Right lobe of liver (tissue), 6 donors: ENCODE measurements at regions not wholly inside any gene's neighbourhood (a gene's known extent, or its start where the extent isn't known, plus 50 kb on each side); places are given as distances from the start of the nearest gene placed in this dataset.

ENCODE experiments used
- ATAC-seq, 4 donors: fragments of 200-7000 bp; cut with Tn5 transposase; one replicate each; pipeline ENCODE4 v1.9.1; 2020; ENCODE audit warnings: mild to moderate bottlenecking in 4 of 4, moderate library complexity in 4 of 4
- DNase-seq, 3 donors: peaks; one replicate each; pipeline ENCODE4 v3.0.0-alpha.2; 2020
- H3K27ac ChIP-seq, 3 donors: fragments of 200-600 bp; one replicate each; pipeline ENCODE4 v1.8.0; 2022
- H3K27me3 ChIP-seq, 2 donors: fragments of 200-600 bp; one replicate each; pipeline ENCODE4 v1.8.0; 2022
- H3K36me3 ChIP-seq, 4 donors: fragments of 200-600 bp; sonication (generic) in 1 of 4; one replicate each; pipeline versions ENCODE4 v1.5.1 to v1.8.0; 2017 to 2022; ENCODE audit warnings: control low read depth in 1 of 4
- H3K4me1 ChIP-seq, 4 donors: fragments of 200-600 bp; sonication (generic) in 1 of 4; one replicate each; pipeline versions ENCODE4 v1.5.1 to v1.8.0; 2017 to 2022; ENCODE audit warnings: control low read depth in 1 of 4
- H3K4me3 ChIP-seq, 3 donors: fragments of 200-600 bp; one replicate each; pipeline ENCODE4 v1.8.0; 2022
- H3K9me3 ChIP-seq, 4 donors: fragments of 200-600 bp; sonication (generic) in 1 of 4; one replicate each; pipeline versions ENCODE4 v1.5.1 to v1.8.0; 2017 to 2022; ENCODE audit warnings: control low read depth in 1 of 4
- POLR2A ChIP-seq: fragments of 450-650 bp; IDR thresholded peaks from one replicate; pipeline ENCODE4 v1.6.1; 2017; ENCODE audit warnings: antibody characterized with exemption, mild to moderate bottlenecking
- WGBS: methylation state at CpG from one replicate; pipeline ENCODE4 v1.1.6; 2018; ENCODE audit warnings: low coverage, low lambda C conversion rate; ENCODE audit not compliant: insufficient coverage; ENCODE audit errors: missing lambda C conversion rate; 5-methylcytosine and 5-hydroxymethylcytosine counted together
- intact Hi-C, 2 donors: fragments of 100-400 bp; cut with DNase I; formaldehyde crosslinking; loops; one replicate each; pipeline versions ENCODE4 v1.11.2 to v1.14.1; 2022
- TF ChIP-seq, protein P1 (sequence below), 4 donors: fragments of 200-600 bp in 3 of 4; fragments of 450-650 bp in 1 of 4; IDR thresholded peaks; one replicate each; pipeline versions ENCODE4 v1.5.1 to v1.8.0; 2016 to 2022; ENCODE audit warnings: antibody characterized with exemption in 4 of 4, mild to moderate bottlenecking in 2 of 4
- donor health status: DM: no; HTN: yes; CAD: no.
- donor health status: DM: no; HTN: no; CAD: no.
- donor health status: DM: no; HTN: no; CAD: no.
- donor health status: DM: no; HTN: yes; CAD: no.
- donor health status: DM: no; HTN: yes; CAD: no.

DNA sequence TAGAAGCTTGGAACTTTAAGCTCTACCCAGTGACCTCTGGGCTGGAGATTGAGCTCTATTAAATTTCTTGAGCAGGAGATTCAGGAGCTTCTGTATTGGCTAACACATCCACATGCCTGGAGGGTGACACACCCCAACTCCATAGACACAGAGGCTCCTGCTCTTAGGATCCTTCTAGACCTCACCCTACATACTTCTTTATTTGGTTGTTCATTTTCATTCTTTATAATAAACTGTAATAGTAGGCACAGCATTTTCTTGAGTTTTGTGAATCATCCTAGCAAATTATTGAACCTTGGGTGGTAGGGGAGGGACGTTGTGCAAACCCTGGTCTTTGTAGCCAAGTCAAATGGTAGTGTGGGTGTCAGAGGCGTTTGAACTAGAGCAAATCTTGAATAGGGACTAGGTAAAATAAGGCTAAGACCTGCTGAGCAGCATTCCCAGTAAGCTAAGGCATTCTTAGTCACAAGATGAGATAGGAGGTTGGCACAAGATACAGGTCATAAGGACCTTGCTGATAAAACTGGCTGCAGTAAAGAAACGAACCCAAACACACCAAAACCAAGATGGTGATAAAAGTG lies 323.8 kb upstream of the GALNT5 start:
- Histone ChIP-seq H3K4me1 (no peaks in the 10 kb centered on the region), H3K27me3 (no peaks in the 10 kb centered on the region), H3K27ac (no peak overlapping the region), H3K4me3 (no peak overlapping the region), H3K36me3 (no peaks in the 10 kb centered on the region), H3K9me3 (no peaks in the 10 kb centered on the region)
- no peak for DNase-seq
- intact Hi-C loops: no loop called here
- WGBS: 6% methylated on average over 3 of the region's 3 CpGs
- TF ChIP-seq, protein P1, sequence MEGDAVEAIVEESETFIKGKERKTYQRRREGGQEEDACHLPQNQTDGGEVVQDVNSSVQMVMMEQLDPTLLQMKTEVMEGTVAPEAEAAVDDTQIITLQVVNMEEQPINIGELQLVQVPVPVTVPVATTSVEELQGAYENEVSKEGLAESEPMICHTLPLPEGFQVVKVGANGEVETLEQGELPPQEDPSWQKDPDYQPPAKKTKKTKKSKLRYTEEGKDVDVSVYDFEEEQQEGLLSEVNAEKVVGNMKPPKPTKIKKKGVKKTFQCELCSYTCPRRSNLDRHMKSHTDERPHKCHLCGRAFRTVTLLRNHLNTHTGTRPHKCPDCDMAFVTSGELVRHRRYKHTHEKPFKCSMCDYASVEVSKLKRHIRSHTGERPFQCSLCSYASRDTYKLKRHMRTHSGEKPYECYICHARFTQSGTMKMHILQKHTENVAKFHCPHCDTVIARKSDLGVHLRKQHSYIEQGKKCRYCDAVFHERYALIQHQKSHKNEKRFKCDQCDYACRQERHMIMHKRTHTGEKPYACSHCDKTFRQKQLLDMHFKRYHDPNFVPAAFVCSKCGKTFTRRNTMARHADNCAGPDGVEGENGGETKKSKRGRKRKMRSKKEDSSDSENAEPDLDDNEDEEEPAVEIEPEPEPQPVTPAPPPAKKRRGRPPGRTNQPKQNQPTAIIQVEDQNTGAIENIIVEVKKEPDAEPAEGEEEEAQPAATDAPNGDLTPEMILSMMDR (IDR thresholded peaks at IDR 0.05): no peak
- TF ChIP-seq POLR2A: no peak
- ATAC-seq: no peak

DNA sequence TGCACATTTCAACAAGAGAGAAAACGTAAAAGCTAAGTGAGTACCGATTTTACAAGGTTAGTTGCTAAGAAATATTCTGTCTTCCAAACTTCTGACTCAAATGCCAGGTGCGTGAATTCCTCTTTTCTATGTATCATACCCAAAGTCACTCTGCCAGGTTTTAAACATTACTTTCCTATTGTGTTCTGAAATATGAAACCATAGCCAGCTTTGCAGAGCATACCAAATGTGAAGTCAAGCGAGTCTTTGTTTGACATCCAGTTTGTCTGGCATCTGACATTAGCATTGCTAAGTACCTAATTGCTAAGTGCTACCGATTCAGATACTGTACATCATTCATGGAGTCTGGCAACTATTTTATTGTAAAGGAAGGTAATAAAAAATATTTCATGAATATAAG lies 321.9 kb upstream of the GALNT5 start:
- H3K27me3 ChIP-seq: no peaks in the 10 kb centered on the region
- 68% methylated on average over 5 of the region's 5 CpGs for WGBS
- no peaks in the 10 kb centered on the region for H3K4me1 ChIP-seq
- no peaks in the 10 kb centered on the region for H3K9me3 ChIP-seq
- intact Hi-C loops: no loop called here
- ATAC-seq: no peak
- no peak overlapping the region for H3K27ac ChIP-seq
- TF ChIP-seq, protein P1 (IDR thresholded peaks at IDR 0.05): no peak
- TF ChIP-seq POLR2A: no peak
- DNase-seq: no peak
- H3K36me3 ChIP-seq: no peaks in the 10 kb centered on the region
- H3K4me3 ChIP-seq: no peak overlapping the region

DNA sequence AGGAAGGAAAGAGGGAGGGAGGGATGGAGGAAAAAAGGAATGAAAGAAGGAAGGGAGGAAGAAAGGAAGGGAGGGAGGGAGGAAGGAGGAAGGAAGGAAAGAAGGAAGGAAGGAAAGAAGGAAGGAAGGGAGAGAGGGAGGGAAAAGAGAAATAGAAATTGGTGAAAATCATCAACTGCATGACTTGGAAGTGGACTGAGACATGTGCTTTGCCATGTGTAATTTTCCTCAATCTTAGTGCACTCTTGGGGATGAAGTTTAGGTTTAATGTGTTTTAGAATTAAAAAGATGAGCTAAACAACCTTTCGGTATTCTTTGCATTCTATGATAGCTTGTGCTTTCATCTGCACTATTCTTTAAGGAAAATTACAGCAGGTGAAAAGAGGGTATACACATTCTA lies 320.1 kb upstream of the GALNT5 start:
- Histone ChIP-seq H3K27me3 (no peaks in the 10 kb centered on the region), H3K27ac (no peak overlapping the region), H3K9me3 (no peaks in the 10 kb centered on the region), H3K4me1 (no peaks in the 10 kb centered on the region), H3K36me3 (no peaks in the 10 kb centered on the region), H3K4me3 (no peak overlapping the region)
- WGBS: 22% methylated on average over 1 of the region's 1 CpG
- intact Hi-C loops: no loop called here
- DNase-seq (no peak), ATAC-seq (no peak)
- TF ChIP-seq, protein P1 (IDR thresholded peaks at IDR 0.05): no peak
- no peak for TF ChIP-seq POLR2A

DNA sequence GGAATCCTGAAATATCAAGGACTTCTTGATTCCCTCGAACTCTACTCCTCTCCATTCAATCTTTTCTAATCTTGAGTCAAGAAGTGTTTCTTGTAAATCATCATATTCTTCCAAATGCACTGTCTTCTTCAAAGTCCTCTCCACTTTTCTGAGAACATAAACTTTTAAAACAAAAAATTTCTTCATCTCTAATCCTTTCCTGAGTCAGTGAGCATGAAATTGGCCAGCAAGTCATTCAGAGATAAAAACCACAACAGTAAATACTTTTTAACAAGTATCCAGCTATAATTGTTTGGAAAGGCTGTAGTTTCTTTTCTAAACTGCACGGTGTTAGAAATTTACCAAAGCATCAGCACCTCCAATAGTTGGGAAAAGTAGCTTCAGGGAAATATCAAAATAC lies 312.6 kb upstream of the GALNT5 start:
- H3K9me3 ChIP-seq: no peaks in the 10 kb centered on the region
- no peaks in the 10 kb centered on the region for H3K4me1 ChIP-seq
- no peak overlapping the region for H3K27ac ChIP-seq
- ATAC-seq (no peak), DNase-seq (no peak)
- no peak overlapping the region for H3K4me3 ChIP-seq
- no peaks in the 10 kb centered on the region for H3K36me3 ChIP-seq
- WGBS: 44% methylated on average over 2 of the region's 2 CpGs
- TF ChIP-seq, protein P1 (IDR thresholded peaks at IDR 0.05): no peak
- TF ChIP-seq POLR2A: no peak
- intact Hi-C loops: no loop called here
- no peaks in the 10 kb centered on the region for H3K27me3 ChIP-seq

DNA sequence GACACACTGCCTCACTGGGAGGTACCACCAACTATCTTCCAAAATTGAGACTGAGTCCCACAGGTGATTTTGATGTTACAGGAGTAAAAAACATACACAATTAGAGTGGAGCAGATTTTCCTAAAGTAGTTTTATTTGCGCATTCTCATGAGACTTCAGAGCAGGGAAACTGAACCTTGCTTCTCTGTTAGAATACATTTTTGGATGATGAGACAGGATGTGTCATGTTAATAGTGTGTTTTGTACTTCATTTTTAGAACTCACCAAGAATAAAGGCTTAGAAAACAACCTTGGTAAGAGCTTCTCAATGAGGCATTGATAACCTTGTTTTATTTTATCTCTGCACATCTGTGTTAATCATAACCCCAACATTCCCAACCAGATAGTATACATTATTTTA lies 310.2 kb upstream of the GALNT5 start:
- intact Hi-C loops: no loop called here
- Histone ChIP-seq H3K36me3 (no peaks in the 10 kb centered on the region), H3K9me3 (no peaks in the 10 kb centered on the region), H3K27me3 (no peaks in the 10 kb centered on the region), H3K27ac (no peak overlapping the region), H3K4me3 (no peak overlapping the region), H3K4me1 (no peaks in the 10 kb centered on the region)
- no peak for DNase-seq
- ATAC-seq: no peak
- WGBS: 71% methylated on average over 1 of the region's 1 CpG
- TF ChIP-seq, protein P1 (IDR thresholded peaks at IDR 0.05): no peak
- no peak for TF ChIP-seq POLR2A
